H9 (cell line): ENCODE measurements at regions not wholly inside any gene's neighbourhood (a gene's known extent, or its start where the extent isn't known, plus 50 kb on each side); places are given as distances from the start of the nearest gene placed in this dataset.
"Not testable (repeated sequence)": the region's sequence is repeated elsewhere in the genome, so short reads cannot be mapped to it uniquely, and the experiment has no call there.

Source experiments
- DNase-seq: peaks from one replicate; pipeline ENCODE4 v3.0.0-alpha.2; 2017
- H2AFZ ChIP-seq: one replicate; pipeline ENCODE4 v1.6.1; 2013; ENCODE audit warnings: mild to moderate bottlenecking, low read length, control low read depth, moderate library complexity
- H2AK5ac ChIP-seq: 2 replicates; pipeline ENCODE4 v1.6.1; 2013; ENCODE audit warnings: low read length, control low read depth, mixed read lengths; ENCODE audit not compliant: insufficient read length
- H2BK120ac ChIP-seq: one replicate; pipeline ENCODE4 v1.6.1; 2013; ENCODE audit warnings: low read depth, mild to moderate bottlenecking, low read length, control low read depth, inconsistent platforms; ENCODE audit not compliant: poor library complexity, severe bottlenecking
- H2BK12ac ChIP-seq: 2 replicates; pipeline ENCODE4 v1.6.1; 2013; ENCODE audit warnings: low read length, control low read depth, mixed read lengths, low read depth; ENCODE audit not compliant: insufficient read length
- H2BK15ac ChIP-seq: 2 replicates; pipeline ENCODE4 v1.6.1; 2013; ENCODE audit warnings: low read depth, low read length, control low read depth
- H2BK20ac ChIP-seq: one replicate; pipeline ENCODE4 v1.6.1; 2013; ENCODE audit warnings: low read depth, mild to moderate bottlenecking, low read length, control low read depth, inconsistent platforms; ENCODE audit not compliant: poor library complexity, severe bottlenecking
- H2BK5ac ChIP-seq: 2 replicates; pipeline ENCODE4 v1.6.1; 2013; ENCODE audit warnings: low read length, control low read depth, mixed read lengths; ENCODE audit not compliant: insufficient read length
- H3K14ac ChIP-seq: 2 replicates; pipeline ENCODE4 v1.6.1; 2013; ENCODE audit warnings: low read length, control low read depth; ENCODE audit not compliant: insufficient read depth
- H3K18ac ChIP-seq: 2 replicates; pipeline ENCODE4 v1.6.1; 2013; ENCODE audit warnings: low read depth, mild to moderate bottlenecking, mixed read lengths, low read length, control low read depth; ENCODE audit not compliant: insufficient read length
- H3K23ac ChIP-seq: 2 replicates; pipeline ENCODE4 v1.6.1; 2013; ENCODE audit warnings: low read length, control low read depth, mixed read lengths, low read depth; ENCODE audit not compliant: insufficient read length
- H3K23me2 ChIP-seq: 2 replicates; pipeline ENCODE4 v1.6.1; 2013; ENCODE audit warnings: low read depth, mild to moderate bottlenecking, mixed read lengths, low read length, control low read depth; ENCODE audit not compliant: insufficient read length, poor library complexity, severe bottlenecking
- H3K27ac ChIP-seq: 2 replicates; pipeline ENCODE4 v1.5.1; 2013; ENCODE audit warnings: low read length, control low read depth, mixed read lengths, low read depth; ENCODE audit not compliant: insufficient read length
- H3K27me3 ChIP-seq: 2 replicates; pipeline ENCODE4 v1.6.1; 2013; ENCODE audit warnings: low read length, control low read depth, inconsistent platforms; ENCODE audit not compliant: insufficient read depth
- H3K4ac ChIP-seq: 2 replicates; pipeline ENCODE4 v1.6.1; 2013; ENCODE audit warnings: low read depth, mild to moderate bottlenecking, control low read depth, inconsistent platforms, low read length, moderate library complexity
- H3K4me1 ChIP-seq: 2 replicates; pipeline ENCODE4 v1.6.1; 2013; ENCODE audit warnings: low read length, control low read depth, inconsistent platforms; ENCODE audit not compliant: insufficient read depth
- H3K4me2 ChIP-seq: 2 replicates; pipeline ENCODE4 v1.6.1; 2013; ENCODE audit warnings: low read length, control low read depth, mixed read lengths; ENCODE audit not compliant: insufficient read length, insufficient read depth
- H3K56ac ChIP-seq: 2 replicates; pipeline ENCODE4 v1.6.1; 2013; ENCODE audit warnings: low read depth, mild to moderate bottlenecking, mixed read lengths, low read length, control low read depth; ENCODE audit not compliant: insufficient read length
- H3K79me1 ChIP-seq: 2 replicates; pipeline ENCODE4 v1.6.1; 2013; ENCODE audit warnings: low read depth, mild to moderate bottlenecking, moderate library complexity, low read length, control low read depth, inconsistent platforms; ENCODE audit not compliant: insufficient read depth, poor library complexity, severe bottlenecking
- H3K79me2 ChIP-seq: 2 replicates; pipeline ENCODE4 v1.6.1; 2013; ENCODE audit warnings: low read length, control low read depth, inconsistent platforms; ENCODE audit not compliant: insufficient read depth
- H3K9ac ChIP-seq: 2 replicates; pipeline ENCODE4 v1.6.1; 2013; ENCODE audit warnings: low read length, control low read depth, mixed read lengths; ENCODE audit not compliant: insufficient read length; ENCODE audit errors: extremely low read depth
- H3K9me3 ChIP-seq: one replicate; pipeline ENCODE4 v1.6.1; 2013; ENCODE audit warnings: low read depth, low read length, inconsistent platforms; ENCODE audit not compliant: control insufficient read depth
- H3T11ph ChIP-seq: one replicate; pipeline ENCODE4 v1.6.1; 2013; ENCODE audit warnings: mild to moderate bottlenecking, low read length, control low read depth, inconsistent platforms
- H4K20me1 ChIP-seq: one replicate; pipeline ENCODE4 v1.6.1; 2013; ENCODE audit not compliant: control insufficient read depth, insufficient read length, insufficient read depth
- H4K5ac ChIP-seq: 2 replicates; pipeline ENCODE4 v1.6.1; 2013; ENCODE audit warnings: low read depth, mild to moderate bottlenecking, mixed read lengths, low read length, control low read depth; ENCODE audit not compliant: insufficient read length
- H4K8ac ChIP-seq: replicated peaks from 2 replicates; pipeline ENCODE4 v1.6.1; 2013; ENCODE audit warnings: low read length, control low read depth, mixed read lengths, low read depth; ENCODE audit not compliant: insufficient read length
- H4K91ac ChIP-seq: 2 replicates; pipeline ENCODE4 v1.6.1; 2013; ENCODE audit warnings: low read depth, mild to moderate bottlenecking, moderate library complexity, mixed read lengths, low read length, control low read depth; ENCODE audit not compliant: insufficient read length
- H3K27ac Mint-ChIP-seq, 3 experiments: 2 replicates in 2 of 3; 3 replicates in 1 of 3; pipeline ENCODE4 v1.8.0; 2020 to 2021; ENCODE audit warnings: mixed read lengths in 3 of 3, mild to moderate bottlenecking in 1 of 3, moderate library complexity in 1 of 3
- H3K27me3 Mint-ChIP-seq: 2 replicates; pipeline ENCODE4 v1.8.0; 2021; ENCODE audit warnings: low read depth, mild to moderate bottlenecking, moderate library complexity, mixed read lengths
- H3K36me3 Mint-ChIP-seq, 3 experiments: 2 replicates in 2 of 3; 3 replicates in 1 of 3; pipeline ENCODE4 v1.8.0; 2020 to 2021; ENCODE audit warnings: low read depth in 3 of 3, mixed read lengths in 3 of 3; ENCODE audit not compliant: insufficient read depth in 1 of 3
- H3K4me1 Mint-ChIP-seq, 2 experiments: 2 replicates each; pipeline ENCODE4 v1.8.0; 2020; ENCODE audit warnings: mixed read lengths in 2 of 2
- H3K4me3 Mint-ChIP-seq, 2 experiments: 2 replicates in 1 of 2; 3 replicates in 1 of 2; pipeline ENCODE4 v1.8.0; 2020 to 2021; ENCODE audit warnings: mild to moderate bottlenecking in 2 of 2, mixed read lengths in 2 of 2, moderate library complexity in 1 of 2
- H3K9me3 Mint-ChIP-seq, 2 experiments: 2 replicates in 1 of 2; 3 replicates in 1 of 2; pipeline ENCODE4 v1.8.0; 2020; ENCODE audit warnings: mild to moderate bottlenecking in 2 of 2, mixed read lengths in 2 of 2, moderate library complexity in 1 of 2
- WGBS: extraction: QIAGEN DNeasy Blood & Tissue Kit; methylation state at CpG from one replicate; pipeline ENCODE4 v1.1.7; 2013; ENCODE audit warnings: missing lambda C conversion rate, low lambda C conversion rate, mixed read lengths; ENCODE audit not compliant: insufficient read length; ENCODE audit errors: extremely low coverage; 5-methylcytosine and 5-hydroxymethylcytosine counted together

DNA sequence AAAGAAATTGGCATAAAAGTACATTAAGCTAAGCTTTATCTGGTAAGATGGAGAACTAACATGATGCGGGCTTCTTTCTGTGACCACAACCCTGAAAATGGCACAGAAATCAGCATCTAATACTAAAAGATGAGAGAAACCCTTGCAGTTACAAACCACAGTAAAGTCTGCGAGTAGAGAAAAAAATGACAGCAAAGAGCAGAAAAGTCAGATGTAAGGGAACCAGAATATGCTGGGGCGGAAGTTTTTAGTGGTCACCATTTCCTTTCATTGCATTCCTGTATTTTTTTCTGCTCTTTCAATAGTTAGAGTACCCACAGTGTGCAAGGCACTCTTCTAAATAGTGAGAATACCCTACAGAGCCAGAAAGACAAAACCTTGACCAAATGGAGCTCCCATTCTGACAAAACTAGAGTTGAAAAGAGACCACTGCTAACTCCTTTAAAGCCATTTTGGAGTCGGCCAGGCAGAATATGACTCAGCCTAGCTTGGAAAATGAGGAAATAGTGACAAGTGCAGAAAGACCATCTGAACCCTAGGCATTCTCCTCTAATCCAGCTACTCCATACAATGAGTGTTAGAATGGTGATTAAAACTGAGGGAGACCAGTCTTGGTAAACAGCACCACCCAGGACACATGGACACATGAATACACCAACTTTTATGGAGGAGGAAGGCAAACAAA, 948.7 kb upstream of the FOXG1 start:
- WGBS, result no CpG with 5 or more reads among the region's 4 CpGs
- H3K9me3 Mint-ChIP-seq, H3K27ac ChIP-seq, H2AFZ ChIP-seq, H3K14ac ChIP-seq, H3K9ac ChIP-seq, DNase-seq, H2BK12ac ChIP-seq, H2BK5ac ChIP-seq, H3K23me2 ChIP-seq, H3K27me3 Mint-ChIP-seq, H2AK5ac ChIP-seq, H3K18ac ChIP-seq, H3K4me2 ChIP-seq, H3K23ac ChIP-seq, H4K8ac ChIP-seq, H3K4ac ChIP-seq, H2BK120ac ChIP-seq, H3K9me3 ChIP-seq, H3K79me2 ChIP-seq, H3K56ac ChIP-seq, H2BK15ac ChIP-seq, H3K4me1 Mint-ChIP-seq, H3K36me3 Mint-ChIP-seq, H3K27ac Mint-ChIP-seq, H3T11ph ChIP-seq, H3K79me1 ChIP-seq, H2BK20ac ChIP-seq, H3K4me1 ChIP-seq, H4K20me1 ChIP-seq, H3K27me3 ChIP-seq, H4K5ac ChIP-seq, H4K91ac ChIP-seq, H3K4me3 Mint-ChIP-seq: not testable (repeated sequence)

DNA sequence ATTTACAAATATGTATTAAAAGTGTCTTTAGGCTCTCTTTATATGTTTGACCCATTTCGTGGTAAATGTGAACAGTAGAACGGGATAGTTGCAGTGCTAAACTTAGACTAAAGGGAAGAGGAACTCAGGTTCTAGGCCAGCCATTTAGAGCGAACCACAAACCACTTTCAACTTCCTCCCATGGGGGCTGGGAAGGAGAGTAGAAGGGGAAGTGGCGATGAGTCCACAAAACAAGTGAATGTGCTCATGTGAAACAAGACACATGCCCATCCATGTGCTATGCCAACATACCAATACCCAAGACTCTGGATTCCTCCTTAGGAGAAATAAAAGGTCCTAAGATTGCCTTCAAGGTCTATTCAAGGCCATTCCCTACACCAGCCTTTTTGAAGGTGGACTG, 940.4 kb upstream of the FOXG1 start:
- not testable (repeated sequence) for H3K79me2 ChIP-seq, H4K8ac ChIP-seq, H2BK15ac ChIP-seq, H3K4me2 ChIP-seq, H3K4me3 Mint-ChIP-seq, H4K91ac ChIP-seq, H3K36me3 Mint-ChIP-seq, H3K4me1 ChIP-seq, H2BK12ac ChIP-seq, H4K20me1 ChIP-seq, H4K5ac ChIP-seq, H3K27ac ChIP-seq, H2BK120ac ChIP-seq, H3T11ph ChIP-seq, H3K4me1 Mint-ChIP-seq, H3K27me3 ChIP-seq, H3K18ac ChIP-seq, H3K23me2 ChIP-seq, H3K79me1 ChIP-seq, H3K9me3 ChIP-seq, DNase-seq, H3K9me3 Mint-ChIP-seq, H3K4ac ChIP-seq, H3K14ac ChIP-seq, H2BK20ac ChIP-seq, H3K27ac Mint-ChIP-seq, H3K27me3 Mint-ChIP-seq, H2BK5ac ChIP-seq, H3K23ac ChIP-seq, H2AK5ac ChIP-seq, H2AFZ ChIP-seq, H3K9ac ChIP-seq, H3K56ac ChIP-seq
- no CpG with 5 or more reads among the region's 4 CpGs for WGBS
